ENCODE measurements at regions not wholly inside any gene's neighbourhood (a gene's known extent, or its start where the extent isn't known, plus 50 kb on each side); places are given as distances from the start of the nearest gene placed in this dataset.

- no peaks in the 10 kb centered on the region for H3K36me3 ChIP-seq (ENCODE audit: control insufficient read depth, insufficient read depth, low read length)
- H3K27me3 ChIP-seq (ENCODE audit: control insufficient read depth, insufficient read depth, low read length, poor library complexity, severe bottlenecking), result no peaks in the 10 kb centered on the region
- peaks cover 55% of the 10 kb centered on the region for H3K4me1 ChIP-seq (ENCODE audit: control insufficient read depth, insufficient read depth, low read length)
- H3K4me3 ChIP-seq (ENCODE audit: insufficient read depth, low read depth, low read length), result no peak overlapping the region
- no peaks in the 10 kb centered on the region for H3K9me3 ChIP-seq (ENCODE audit: control insufficient read depth, low read length)
- WGBS, 2 experiments, result 90% methylated on average over 12 of the region's 12 CpGs
- H3K27ac ChIP-seq (ENCODE audit: insufficient read depth, low read depth, low read length, poor library complexity, severe bottlenecking), result no peak overlapping the region
Measured at GRCh38 chr13:112209266-112209665, 142.3 kb downstream of the SOX1 start.

- peaks cover 52% of the 10 kb centered on the region for H3K4me1 ChIP-seq (ENCODE audit: control insufficient read depth, insufficient read depth, low read length)
- H3K36me3 ChIP-seq (ENCODE audit: control insufficient read depth, insufficient read depth, low read length), result no peaks in the 10 kb centered on the region
- H3K27ac ChIP-seq (ENCODE audit: insufficient read depth, low read depth, low read length, poor library complexity, severe bottlenecking), result no peak overlapping the region
- H3K4me3 ChIP-seq (ENCODE audit: insufficient read depth, low read depth, low read length), result no peak overlapping the region
- H3K27me3 ChIP-seq (ENCODE audit: control insufficient read depth, insufficient read depth, low read length, poor library complexity, severe bottlenecking), result no peaks in the 10 kb centered on the region
- H3K9me3 ChIP-seq (ENCODE audit: control insufficient read depth, low read length), result no peaks in the 10 kb centered on the region
- WGBS, 2 experiments, result 87 to 93% methylated on average over 7 to 9 of the region's 9 CpGs
Measured at GRCh38 chr13:112209711-112210110, 142.8 kb downstream of the SOX1 start.

GRCh38 chr13:112210371-112210770 lies 143.4 kb downstream of the SOX1 start:
- Histone ChIP-seq H3K4me1 (ENCODE audit: control insufficient read depth, insufficient read depth, low read length) (peaks cover 47% of the 10 kb centered on the region), H3K27me3 (ENCODE audit: control insufficient read depth, insufficient read depth, low read length, poor library complexity, severe bottlenecking) (no peaks in the 10 kb centered on the region), H3K4me3 (ENCODE audit: insufficient read depth, low read depth, low read length) (no peak overlapping the region), H3K36me3 (ENCODE audit: control insufficient read depth, insufficient read depth, low read length) (no peaks in the 10 kb centered on the region), H3K27ac (ENCODE audit: insufficient read depth, low read depth, low read length, poor library complexity, severe bottlenecking) (peak overlapping the region; percentile 11), H3K9me3 (ENCODE audit: control insufficient read depth, low read length) (no peaks in the 10 kb centered on the region)
- WGBS, 2 experiments, result 66 to 73% methylated on average over 11 of the region's 11 CpGs

DNA sequence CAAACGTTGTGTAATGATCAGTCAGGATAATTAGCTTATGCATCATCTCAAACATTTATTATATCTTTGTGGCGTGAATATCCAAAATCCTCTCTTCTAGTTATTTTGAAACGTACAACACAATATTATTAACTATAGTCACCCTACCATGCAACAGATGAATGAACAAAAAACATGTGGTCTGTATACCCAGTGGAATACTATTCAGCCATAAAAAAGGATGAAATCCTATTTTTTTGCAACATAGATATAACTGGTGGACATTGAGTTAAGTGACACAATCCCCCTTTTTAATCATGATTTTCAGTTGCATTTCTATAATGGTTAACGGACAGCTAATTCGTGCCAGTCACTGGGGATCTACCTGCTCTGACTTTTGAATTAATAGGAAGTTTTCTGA lies 145.6 kb downstream of the SOX1 start:
- Histone ChIP-seq H3K27me3 (ENCODE audit: control insufficient read depth, insufficient read depth, low read length, poor library complexity, severe bottlenecking) (no peaks in the 10 kb centered on the region), H3K4me1 (ENCODE audit: control insufficient read depth, insufficient read depth, low read length) (peaks cover 28% of the 10 kb centered on the region)
- WGBS, 2 experiments, result 95% methylated on average over 5 of the region's 5 CpGs

DNA sequence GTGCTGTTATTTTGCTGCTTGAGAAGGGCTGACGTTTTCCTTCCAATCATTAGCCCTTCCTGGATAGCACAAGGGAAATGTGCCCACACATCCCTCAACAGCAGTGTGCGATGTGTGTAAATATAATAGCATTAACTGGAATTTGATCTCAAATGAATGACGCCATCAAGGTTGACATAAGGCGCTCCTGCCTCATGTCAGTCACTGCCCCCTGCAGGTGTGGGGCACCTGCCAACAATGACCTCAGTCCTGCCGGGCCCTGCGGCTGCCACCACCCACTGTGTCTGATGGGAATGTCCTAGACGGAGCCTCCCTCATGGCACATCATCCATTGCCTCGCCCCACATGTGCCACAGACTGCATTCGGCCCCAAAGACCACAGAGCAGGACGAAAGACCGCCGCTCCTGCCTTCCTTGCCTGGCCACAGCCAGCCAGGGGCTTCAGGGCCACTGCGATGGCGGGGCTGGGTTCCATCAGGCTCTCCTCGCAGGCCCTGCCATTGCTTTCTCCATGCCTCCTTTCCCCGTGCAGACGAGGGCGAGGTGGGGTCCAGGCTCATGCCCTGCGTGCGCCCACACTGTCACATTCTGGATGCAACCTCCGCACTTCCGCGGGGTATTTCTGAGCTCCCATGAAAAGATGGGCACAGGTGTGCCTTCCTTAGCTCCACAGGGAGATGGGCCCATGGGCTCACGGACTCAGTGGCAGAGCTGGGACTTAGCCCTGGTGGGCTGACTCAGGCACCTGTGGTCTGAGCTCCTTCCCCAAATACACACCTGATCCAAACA lies 146.7 kb downstream of the SOX1 start:
- no peaks in the 10 kb centered on the region for H3K9me3 ChIP-seq (ENCODE audit: control insufficient read depth, low read length)
- H3K4me3 ChIP-seq (ENCODE audit: insufficient read depth, low read depth, low read length), result no peak overlapping the region
- WGBS, 2 experiments, result 86 to 89% methylated on average over 24 of the region's 24 CpGs
- no peaks in the 10 kb centered on the region for H3K27me3 ChIP-seq (ENCODE audit: control insufficient read depth, insufficient read depth, low read length, poor library complexity, severe bottlenecking)
- H3K27ac ChIP-seq (ENCODE audit: insufficient read depth, low read depth, low read length, poor library complexity, severe bottlenecking), result no peak overlapping the region
- H3K36me3 ChIP-seq (ENCODE audit: control insufficient read depth, insufficient read depth, low read length), result no peaks in the 10 kb centered on the region
- H3K4me1 ChIP-seq (ENCODE audit: control insufficient read depth, insufficient read depth, low read length), result peaks cover 25% of the 10 kb centered on the region

More for the DNA sequence above, 145.6 kb downstream of the SOX1 start:
- no peak overlapping the region for H3K27ac ChIP-seq (ENCODE audit: insufficient read depth, low read depth, low read length, poor library complexity, severe bottlenecking)
- no peaks in the 10 kb centered on the region for H3K9me3 ChIP-seq (ENCODE audit: control insufficient read depth, low read length)
- H3K36me3 ChIP-seq (ENCODE audit: control insufficient read depth, insufficient read depth, low read length), result no peaks in the 10 kb centered on the region
- H3K4me3 ChIP-seq (ENCODE audit: insufficient read depth, low read depth, low read length), result no peak overlapping the region

- H3K9me3 ChIP-seq (ENCODE audit: control insufficient read depth, low read length), result no peaks in the 10 kb centered on the region
- H3K36me3 ChIP-seq (ENCODE audit: control insufficient read depth, insufficient read depth, low read length), result no peaks in the 10 kb centered on the region
- no peak overlapping the region for H3K27ac ChIP-seq (ENCODE audit: insufficient read depth, low read depth, low read length, poor library complexity, severe bottlenecking)
- H3K4me1 ChIP-seq (ENCODE audit: control insufficient read depth, insufficient read depth, low read length), result peaks cover 21% of the 10 kb centered on the region
- WGBS, 2 experiments, result 86 to 88% methylated on average over 19 of the region's 19 CpGs
- no peak overlapping the region for H3K4me3 ChIP-seq (ENCODE audit: insufficient read depth, low read depth, low read length)
- H3K27me3 ChIP-seq (ENCODE audit: control insufficient read depth, insufficient read depth, low read length, poor library complexity, severe bottlenecking), result no peaks in the 10 kb centered on the region
Measured at GRCh38 chr13:112215871-112216270, 148.9 kb downstream of the SOX1 start.

DNA sequence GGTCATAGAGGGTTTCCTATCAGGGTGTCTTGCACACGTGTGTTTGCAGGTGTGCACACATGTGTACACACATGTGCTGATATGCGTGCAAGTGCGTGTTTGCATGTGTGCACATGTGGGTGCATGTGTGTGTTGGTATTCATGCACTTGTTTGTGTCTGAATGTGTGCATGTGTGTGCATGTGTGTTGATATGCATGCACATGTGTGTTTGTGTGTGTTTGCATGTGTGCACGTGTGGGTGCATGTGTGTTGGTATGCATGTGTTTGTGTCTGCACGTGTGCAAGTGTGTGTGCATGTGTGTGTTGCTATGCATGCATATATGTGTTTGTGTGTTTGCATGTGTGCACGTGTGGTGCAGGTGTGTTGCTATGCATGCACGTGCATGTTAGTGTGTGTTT lies 150.5 kb downstream of the SOX1 start:
- H3K27me3 ChIP-seq (ENCODE audit: control insufficient read depth, insufficient read depth, low read length, poor library complexity, severe bottlenecking), result no peaks in the 10 kb centered on the region
- peaks cover 10% of the 10 kb centered on the region for H3K4me1 ChIP-seq (ENCODE audit: control insufficient read depth, insufficient read depth, low read length)
- 94% methylated on average over 7 of the region's 7 CpGs for WGBS, 2 experiments
- no peaks in the 10 kb centered on the region for H3K36me3 ChIP-seq (ENCODE audit: control insufficient read depth, insufficient read depth, low read length)
- no peak overlapping the region for H3K27ac ChIP-seq (ENCODE audit: insufficient read depth, low read depth, low read length, poor library complexity, severe bottlenecking)
- no peak overlapping the region for H3K4me3 ChIP-seq (ENCODE audit: insufficient read depth, low read depth, low read length)
- H3K9me3 ChIP-seq (ENCODE audit: control insufficient read depth, low read length), result no peaks in the 10 kb centered on the region

GRCh38 chr13:112218416-112218815 lies 151.5 kb downstream of the SOX1 start:
- Histone ChIP-seq H3K36me3 (ENCODE audit: control insufficient read depth, insufficient read depth, low read length) (no peaks in the 10 kb centered on the region), H3K4me1 (ENCODE audit: control insufficient read depth, insufficient read depth, low read length) (peaks cover 10% of the 10 kb centered on the region), H3K27ac (ENCODE audit: insufficient read depth, low read depth, low read length, poor library complexity, severe bottlenecking) (no peak overlapping the region), H3K27me3 (ENCODE audit: control insufficient read depth, insufficient read depth, low read length, poor library complexity, severe bottlenecking) (no peaks in the 10 kb centered on the region), H3K9me3 (ENCODE audit: control insufficient read depth, low read length) (no peaks in the 10 kb centered on the region), H3K4me3 (ENCODE audit: insufficient read depth, low read depth, low read length) (no peak overlapping the region)
- 86 to 87% methylated on average over 6 of the region's 6 CpGs for WGBS, 2 experiments

- H3K4me1 ChIP-seq (ENCODE audit: control insufficient read depth, insufficient read depth, low read length), result peaks cover 10% of the 10 kb centered on the region
- H3K4me3 ChIP-seq (ENCODE audit: insufficient read depth, low read depth, low read length), result no peak overlapping the region
- H3K27ac ChIP-seq (ENCODE audit: insufficient read depth, low read depth, low read length, poor library complexity, severe bottlenecking), result no peak overlapping the region
- H3K36me3 ChIP-seq (ENCODE audit: control insufficient read depth, insufficient read depth, low read length), result no peaks in the 10 kb centered on the region
- no peaks in the 10 kb centered on the region for H3K27me3 ChIP-seq (ENCODE audit: control insufficient read depth, insufficient read depth, low read length, poor library complexity, severe bottlenecking)
- H3K9me3 ChIP-seq (ENCODE audit: control insufficient read depth, low read length), result no peaks in the 10 kb centered on the region
- WGBS, 2 experiments, result 79 to 86% methylated on average over 7 of the region's 8 CpGs
Measured at GRCh38 chr13:112219740-112220139, 152.8 kb downstream of the SOX1 start.

DNA sequence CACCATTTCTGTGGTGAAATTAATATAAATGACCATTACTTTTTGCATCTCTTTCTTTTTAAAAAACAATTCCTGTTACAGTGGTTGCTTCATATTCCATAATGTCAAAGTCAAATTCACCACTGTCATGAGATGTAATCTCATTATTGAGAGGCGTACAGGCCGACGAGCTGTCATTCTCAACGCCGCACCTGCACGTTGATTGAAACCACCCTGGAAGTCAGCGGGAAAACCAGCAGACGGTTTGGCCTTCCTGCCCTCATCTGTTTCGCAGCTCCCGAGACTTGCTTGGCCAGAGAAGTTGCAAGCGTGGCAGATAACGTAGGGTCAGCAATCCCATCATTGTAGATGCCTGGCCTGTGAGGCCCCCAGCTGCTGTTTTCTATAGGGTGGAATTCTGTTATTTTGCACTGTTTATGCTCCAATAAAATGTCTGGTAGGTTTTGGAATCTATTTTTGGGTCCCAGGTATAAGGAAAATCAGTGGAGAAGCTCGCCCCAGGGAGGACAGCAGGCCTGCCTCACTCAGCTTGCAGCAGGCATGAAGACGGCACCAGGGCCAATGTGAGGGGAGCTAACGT lies 153.4 kb downstream of the SOX1 start:
- 93 to 95% methylated on average over 15 of the region's 15 CpGs for WGBS, 2 experiments
- H3K27ac ChIP-seq (ENCODE audit: insufficient read depth, low read depth, low read length, poor library complexity, severe bottlenecking), result no peak overlapping the region
- H3K27me3 ChIP-seq (ENCODE audit: control insufficient read depth, insufficient read depth, low read length, poor library complexity, severe bottlenecking), result no peaks in the 10 kb centered on the region
- no peak overlapping the region for H3K4me3 ChIP-seq (ENCODE audit: insufficient read depth, low read depth, low read length)
- no peaks in the 10 kb centered on the region for H3K9me3 ChIP-seq (ENCODE audit: control insufficient read depth, low read length)
- peaks cover 10% of the 10 kb centered on the region for H3K4me1 ChIP-seq (ENCODE audit: control insufficient read depth, insufficient read depth, low read length)
- no peaks in the 10 kb centered on the region for H3K36me3 ChIP-seq (ENCODE audit: control insufficient read depth, insufficient read depth, low read length)

Measured in ectodermal cell (in vitro differentiated cells).